ENCODE measurements at regions not wholly inside any gene's neighbourhood (a gene's known extent, or its start where the extent isn't known, plus 50 kb on each side); places are given as distances from the start of the nearest gene placed in this dataset.
"Not testable (repeated sequence)": the region's sequence is repeated elsewhere in the genome, so short reads cannot be mapped to it uniquely, and the experiment has no call there.

DNA sequence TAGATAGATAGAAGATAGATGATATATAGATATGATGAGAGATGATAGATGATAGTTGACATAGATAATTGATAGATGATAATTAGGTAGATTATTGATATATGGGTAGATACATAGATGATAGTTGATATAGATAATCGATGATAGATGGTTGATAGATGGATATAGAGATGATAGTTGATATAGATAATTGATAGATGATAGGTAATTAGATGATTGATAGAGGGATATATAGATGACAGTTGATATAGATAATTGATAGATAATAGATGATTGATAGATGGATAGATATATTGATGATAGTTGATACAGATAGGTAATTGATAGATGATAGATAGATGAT is 72.3 kb downstream of the PRR15 start:
- Histone ChIP-seq H3K4me3 (no peak overlapping the region), H3K36me3 (no peaks in the 10 kb centered on the region), H3K27ac (no peak overlapping the region), H3K4me1 (replicated peaks) (no peaks in the 10 kb centered on the region), H3K27me3 (replicated peaks; ENCODE audit: insufficient read depth) (no peaks in the 10 kb centered on the region), H3K9me3 (no peaks in the 10 kb centered on the region)
- WGBS, result 61% methylated on average over 1 of the region's 1 CpG
- intact Hi-C loops (cut with DNase I), result loop anchor here (10.0 kb wide), 2 partner anchors 289 to 429 kb away; no protein-coding TSS in a partner anchor
- TF ChIP-seq POLR2A (IDR thresholded peaks at IDR 0.05) (no peak), POLR2AphosphoS5 (IDR thresholded peaks at IDR 0.05) (no peak)
- TF ChIP-seq, protein P1, sequence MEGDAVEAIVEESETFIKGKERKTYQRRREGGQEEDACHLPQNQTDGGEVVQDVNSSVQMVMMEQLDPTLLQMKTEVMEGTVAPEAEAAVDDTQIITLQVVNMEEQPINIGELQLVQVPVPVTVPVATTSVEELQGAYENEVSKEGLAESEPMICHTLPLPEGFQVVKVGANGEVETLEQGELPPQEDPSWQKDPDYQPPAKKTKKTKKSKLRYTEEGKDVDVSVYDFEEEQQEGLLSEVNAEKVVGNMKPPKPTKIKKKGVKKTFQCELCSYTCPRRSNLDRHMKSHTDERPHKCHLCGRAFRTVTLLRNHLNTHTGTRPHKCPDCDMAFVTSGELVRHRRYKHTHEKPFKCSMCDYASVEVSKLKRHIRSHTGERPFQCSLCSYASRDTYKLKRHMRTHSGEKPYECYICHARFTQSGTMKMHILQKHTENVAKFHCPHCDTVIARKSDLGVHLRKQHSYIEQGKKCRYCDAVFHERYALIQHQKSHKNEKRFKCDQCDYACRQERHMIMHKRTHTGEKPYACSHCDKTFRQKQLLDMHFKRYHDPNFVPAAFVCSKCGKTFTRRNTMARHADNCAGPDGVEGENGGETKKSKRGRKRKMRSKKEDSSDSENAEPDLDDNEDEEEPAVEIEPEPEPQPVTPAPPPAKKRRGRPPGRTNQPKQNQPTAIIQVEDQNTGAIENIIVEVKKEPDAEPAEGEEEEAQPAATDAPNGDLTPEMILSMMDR (IDR thresholded peaks at IDR 0.05), result no peak
- no peak for DNase-seq (ENCODE audit: low spot score)

DNA sequence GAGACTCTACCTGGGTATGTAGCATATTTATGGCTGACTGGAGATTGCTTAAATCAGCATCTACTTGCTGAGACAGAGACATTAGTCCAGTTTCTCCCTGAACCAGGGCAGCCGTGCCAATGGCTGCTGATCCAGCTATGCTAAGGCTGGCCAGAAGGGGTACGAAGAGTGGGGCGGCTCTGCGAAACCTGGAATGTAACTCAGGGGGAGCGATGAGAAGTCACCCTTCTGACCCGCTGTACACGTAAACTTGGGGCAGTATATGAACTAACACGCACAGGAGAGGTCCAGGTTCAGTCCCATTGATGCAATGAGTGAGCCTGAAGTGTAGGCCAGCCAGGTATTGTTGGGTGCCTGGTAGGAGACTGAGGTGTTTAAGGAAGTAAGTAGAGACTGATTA is 73.7 kb downstream of the PRR15 start:
- H3K4me3 ChIP-seq, result no peak overlapping the region
- H3K4me1 ChIP-seq (replicated peaks), result no peaks in the 10 kb centered on the region
- no peak for DNase-seq (ENCODE audit: low spot score)
- intact Hi-C loops (cut with DNase I), result loop anchor here (10.0 kb wide), 2 partner anchors 287 to 427 kb away; no protein-coding TSS in a partner anchor
- H3K36me3 ChIP-seq, result no peaks in the 10 kb centered on the region
- H3K27ac ChIP-seq, result no peak overlapping the region
- TF ChIP-seq POLR2AphosphoS5 (IDR thresholded peaks at IDR 0.05) (no peak), POLR2A (IDR thresholded peaks at IDR 0.05) (no peak)
- TF ChIP-seq, protein P1 (IDR thresholded peaks at IDR 0.05), result no peak
- no peaks in the 10 kb centered on the region for H3K9me3 ChIP-seq
- no peaks in the 10 kb centered on the region for H3K27me3 ChIP-seq (replicated peaks; ENCODE audit: insufficient read depth)
- 91% methylated on average over 8 of the region's 8 CpGs for WGBS

DNA sequence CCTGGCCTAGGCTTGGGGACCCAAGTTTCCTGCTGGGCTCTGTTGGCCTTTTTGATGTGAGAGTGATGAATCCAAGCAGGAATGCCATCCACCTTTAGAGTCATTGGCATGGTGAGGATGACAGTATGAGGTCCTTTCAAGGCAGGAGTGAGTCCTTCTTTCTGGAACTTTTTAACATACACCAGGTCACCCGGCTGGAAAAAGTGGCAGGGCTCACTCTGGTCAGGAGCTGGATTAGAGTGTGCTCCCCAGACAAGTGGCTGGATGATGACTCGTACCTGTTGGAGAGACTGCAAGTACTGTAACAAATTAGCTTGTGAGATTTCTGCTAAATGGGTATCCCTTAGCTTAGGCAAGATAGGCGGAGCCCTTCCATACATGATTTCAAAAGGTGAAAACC is 75.2 kb downstream of the PRR15 start:
- H3K27ac ChIP-seq; H3K27me3 ChIP-seq (replicated peaks; ENCODE audit: insufficient read depth); H3K36me3 ChIP-seq; H3K4me3 ChIP-seq; DNase-seq (ENCODE audit: low spot score); H3K4me1 ChIP-seq (replicated peaks); H3K9me3 ChIP-seq: not testable (repeated sequence)
- WGBS, result 96% methylated on average over 3 of the region's 3 CpGs
- intact Hi-C loops (cut with DNase I), result loop anchor here (10.0 kb wide), 2 partner anchors 286 to 426 kb away; no protein-coding TSS in a partner anchor

DNA sequence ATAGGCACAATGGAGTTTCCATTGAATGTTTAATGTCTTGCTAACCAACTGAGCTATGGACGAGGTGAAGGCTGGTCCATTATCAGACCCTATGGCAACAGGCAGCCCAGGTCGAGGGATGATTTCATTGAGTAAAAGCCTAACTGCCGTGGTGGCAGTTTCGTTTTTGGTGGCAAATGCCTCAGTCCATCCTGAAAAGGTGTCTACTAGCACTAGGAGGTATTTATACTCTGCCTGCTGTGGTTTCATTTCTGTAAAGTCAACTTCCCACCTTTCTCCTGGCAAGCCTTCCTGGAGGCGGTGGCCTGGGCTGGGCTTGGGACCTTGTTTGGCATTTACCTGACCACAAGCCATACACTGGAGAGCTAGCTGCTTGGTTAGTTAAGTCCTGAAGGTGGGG is 75.8 kb downstream of the PRR15 start:
- Histone ChIP-seq H3K4me1 (replicated peaks) (no peaks in the 10 kb centered on the region), H3K4me3 (no peak overlapping the region), H3K36me3 (no peaks in the 10 kb centered on the region), H3K9me3 (no peaks in the 10 kb centered on the region), H3K27ac (no peak overlapping the region), H3K27me3 (replicated peaks; ENCODE audit: insufficient read depth) (no peaks in the 10 kb centered on the region)
- DNase-seq (ENCODE audit: low spot score), result no peak
- 93% methylated on average over 5 of the region's 5 CpGs for WGBS
- TF ChIP-seq POLR2AphosphoS5 (IDR thresholded peaks at IDR 0.05) (no peak), POLR2A (IDR thresholded peaks at IDR 0.05) (no peak)
- intact Hi-C loops (cut with DNase I), result loop anchor here (10.0 kb wide), 2 partner anchors 285 to 425 kb away; no protein-coding TSS in a partner anchor

DNA sequence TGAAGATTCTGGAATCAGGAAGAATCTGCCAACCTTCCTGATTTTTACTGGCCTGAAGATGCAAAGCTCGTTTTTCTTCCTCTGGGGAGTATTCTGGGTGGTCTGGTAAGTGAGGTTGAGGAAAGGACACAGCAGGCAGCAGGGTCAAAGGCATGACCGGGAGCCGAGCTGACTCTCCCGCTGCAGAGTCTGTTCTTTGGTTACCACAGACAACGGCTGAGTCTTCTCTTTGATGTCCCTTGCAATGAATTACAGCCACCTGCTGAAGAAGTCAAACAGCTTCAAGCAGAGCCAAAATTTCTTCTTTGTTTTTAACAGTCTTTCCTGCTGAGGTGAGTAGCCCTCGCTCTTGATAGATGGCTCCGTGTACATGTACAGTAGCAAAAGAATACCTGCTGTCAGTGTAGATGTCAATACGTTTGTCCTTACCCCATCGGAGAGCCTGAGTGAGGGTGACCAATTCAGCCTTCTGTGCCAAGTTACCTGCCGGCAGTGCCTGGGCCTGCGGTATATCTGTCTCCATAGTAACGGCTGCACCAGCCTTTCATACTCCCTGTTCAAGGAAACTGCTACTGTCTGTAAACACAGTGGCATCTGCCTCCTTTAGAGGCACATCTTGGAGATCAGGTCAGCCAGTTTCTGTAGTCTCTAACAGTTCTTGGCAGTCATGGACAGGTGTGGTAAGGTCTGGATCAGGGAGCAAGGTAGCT is 76.4 kb downstream of the PRR15 start:
- H3K27ac ChIP-seq, result no peak overlapping the region
- intact Hi-C loops (cut with DNase I), result loop anchor here (10.0 kb wide), 2 partner anchors 285 to 425 kb away; no protein-coding TSS in a partner anchor
- H3K36me3 ChIP-seq, result no peaks in the 10 kb centered on the region
- WGBS, result 46% methylated on average over 12 of the region's 12 CpGs
- no peaks in the 10 kb centered on the region for H3K27me3 ChIP-seq (replicated peaks; ENCODE audit: insufficient read depth)
- no peak for TF ChIP-seq POLR2AphosphoS5 (IDR thresholded peaks at IDR 0.05)
- no peak overlapping the region for H3K4me3 ChIP-seq
- no peak for DNase-seq (ENCODE audit: low spot score)
- no peaks in the 10 kb centered on the region for H3K9me3 ChIP-seq
- no peaks in the 10 kb centered on the region for H3K4me1 ChIP-seq (replicated peaks)

DNA sequence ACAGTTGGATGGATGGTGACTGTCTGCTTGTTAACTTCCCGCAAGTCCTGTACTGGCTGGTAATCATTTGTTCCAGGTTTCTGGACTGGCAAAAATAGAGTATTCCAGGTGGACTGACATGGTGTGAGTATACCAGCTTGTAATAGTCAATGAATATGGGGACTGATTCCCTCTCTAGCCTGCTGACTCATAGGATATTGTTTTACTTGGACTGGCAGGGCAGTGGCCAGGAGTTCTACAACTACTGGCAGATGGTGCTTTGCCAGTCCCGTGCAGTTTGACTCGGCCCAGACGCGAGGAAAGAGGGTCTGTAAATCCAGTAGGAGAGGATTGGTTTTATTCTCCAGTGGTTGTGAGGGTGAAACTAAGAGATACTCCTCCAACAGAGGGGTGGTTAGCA is 78.0 kb downstream of the PRR15 start:
- Histone ChIP-seq H3K27ac (no peak overlapping the region), H3K9me3 (no peaks in the 10 kb centered on the region), H3K4me1 (replicated peaks) (no peaks in the 10 kb centered on the region), H3K4me3 (no peak overlapping the region), H3K36me3 (no peaks in the 10 kb centered on the region), H3K27me3 (replicated peaks; ENCODE audit: insufficient read depth) (no peaks in the 10 kb centered on the region)
- WGBS, result 94% methylated on average over 5 of the region's 5 CpGs
- intact Hi-C loops (cut with DNase I), result no loop called here
- TF ChIP-seq, protein P1 (IDR thresholded peaks at IDR 0.05), result no peak
- no peak for DNase-seq (ENCODE audit: low spot score)

Measured in prostate gland (tissue), 2 donors.